ENCODE measurements at regions not wholly inside any gene's neighbourhood (a gene's known extent, or its start where the extent isn't known, plus 50 kb on each side); places are given as distances from the start of the nearest gene placed in this dataset.

DNA sequence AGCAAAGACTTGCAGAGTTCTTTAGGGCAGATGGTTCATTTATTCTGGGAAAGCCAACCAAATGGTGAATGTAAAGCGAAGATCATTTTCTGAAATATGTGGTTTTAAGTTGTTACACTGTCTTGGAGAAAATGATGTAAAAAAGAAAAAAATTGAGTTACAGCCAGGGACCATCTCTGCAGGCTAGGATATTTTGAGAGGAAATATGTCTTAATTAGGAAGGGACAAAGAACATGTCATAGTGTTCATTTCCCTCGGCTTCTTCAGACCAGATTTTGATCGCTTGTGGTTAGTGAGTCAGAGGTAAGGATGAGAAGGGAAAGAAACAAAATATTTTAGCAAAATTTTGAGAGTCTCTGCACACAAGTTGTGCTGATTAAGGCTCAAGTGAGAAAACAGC lies 59.0 kb upstream of the C1QTNF7 start:
- no peak for TF ChIP-seq CTCF (IDR thresholded peaks at IDR 0.05 in 4 of 5, conservative IDR thresholded peaks at IDR 0.05 in 1 of 5)
- no peak for TF ChIP-seq POLR2A (IDR thresholded peaks at IDR 0.05)

Data from gastrocnemius medialis (tissue), 4 donors.